CD8-positive, alpha-beta memory T cell (primary cell): ENCODE measurements at regions not wholly inside any gene's neighbourhood (a gene's known extent, or its start where the extent isn't known, plus 50 kb on each side); places are given as distances from the start of the nearest gene placed in this dataset.
A peak's percentile ranks its signal among the peaks of the same experiment; 100 is the strongest.

ENCODE experiments used
- CTCF ChIA-PET: fragments of 350-600 bp; sonication (Branson Sonifier 250); formaldehyde crosslinking; loops from one replicate; lab custom pipeline; 2021; ENCODE audit warnings: antibody characterized with exemption; lab: Charles Lee
- POLR2A ChIA-PET: fragments of 350-600 bp; sonication (Branson Sonifier 250); formaldehyde crosslinking; loops from one replicate; lab custom pipeline; 2021; ENCODE audit warnings: antibody characterized with exemption; lab: Charles Lee
- DNase-seq, 5 donors: peaks; one replicate each; pipeline versions ENCODE4 v3.0.0 to v3.0.0-alpha.2; 2020 to 2022; ENCODE audit warnings: mixed read lengths in 1 of 5
- H3K27ac ChIP-seq: one replicate; pipeline ENCODE4 v1.7.0; 2013; ENCODE audit warnings: low read depth, mild to moderate bottlenecking, low read length, moderate library complexity
- H3K27me3 ChIP-seq: 2 replicates; pipeline ENCODE4 v1.7.0; 2013; ENCODE audit warnings: low read length, mild to moderate bottlenecking; ENCODE audit not compliant: insufficient read depth, poor library complexity, severe bottlenecking
- H3K36me3 ChIP-seq: 2 replicates; pipeline ENCODE4 v1.7.0; 2013; ENCODE audit warnings: mild to moderate bottlenecking, low read length, moderate library complexity; ENCODE audit not compliant: insufficient read depth
- H3K4me1 ChIP-seq: 2 replicates; pipeline ENCODE4 v1.7.0; 2013; ENCODE audit warnings: mild to moderate bottlenecking, low read length, moderate library complexity; ENCODE audit not compliant: insufficient read depth
- H3K4me3 ChIP-seq: 2 replicates; pipeline ENCODE4 v1.7.0; 2013; ENCODE audit warnings: mild to moderate bottlenecking, low read length
- H3K9me3 ChIP-seq: 2 replicates; pipeline ENCODE4 v1.7.0; 2013; ENCODE audit warnings: mild to moderate bottlenecking, low read length
- H3K27ac Mint-ChIP-seq, 8 donors: one replicate each; pipeline ENCODE4 v1.8.0; 2020 to 2021; ENCODE audit warnings: mixed read lengths in 8 of 8, mild to moderate bottlenecking in 6 of 8, inconsistent platforms in 3 of 8, moderate library complexity in 3 of 8
- H3K27me3 Mint-ChIP-seq, 2 donors: one replicate each; pipeline ENCODE4 v1.8.0; 2020 to 2021; ENCODE audit warnings: mixed read lengths in 2 of 2, mild to moderate bottlenecking in 1 of 2, moderate library complexity in 1 of 2
- H3K36me3 Mint-ChIP-seq, 3 donors: one replicate each; pipeline ENCODE4 v1.8.0; 2020 to 2021; ENCODE audit warnings: mixed read lengths in 3 of 3, inconsistent platforms in 1 of 3, mild to moderate bottlenecking in 1 of 3
- H3K4me1 Mint-ChIP-seq, 3 donors: one replicate each; pipeline ENCODE4 v1.8.0; 2020 to 2021; ENCODE audit warnings: mixed read lengths in 3 of 3, inconsistent platforms in 1 of 3, mild to moderate bottlenecking in 1 of 3
- H3K4me3 Mint-ChIP-seq, 7 donors: one replicate each; pipeline ENCODE4 v1.8.0; 2020 to 2021; ENCODE audit warnings: mixed read lengths in 7 of 7, mild to moderate bottlenecking in 6 of 7, moderate library complexity in 4 of 7, inconsistent platforms in 2 of 7
- H3K9me3 Mint-ChIP-seq, 5 donors: one replicate each; pipeline ENCODE4 v1.8.0; 2020 to 2022; ENCODE audit warnings: mixed read lengths in 5 of 5, mild to moderate bottlenecking in 3 of 5, moderate library complexity in 2 of 5, inconsistent platforms in 1 of 5

DNA sequence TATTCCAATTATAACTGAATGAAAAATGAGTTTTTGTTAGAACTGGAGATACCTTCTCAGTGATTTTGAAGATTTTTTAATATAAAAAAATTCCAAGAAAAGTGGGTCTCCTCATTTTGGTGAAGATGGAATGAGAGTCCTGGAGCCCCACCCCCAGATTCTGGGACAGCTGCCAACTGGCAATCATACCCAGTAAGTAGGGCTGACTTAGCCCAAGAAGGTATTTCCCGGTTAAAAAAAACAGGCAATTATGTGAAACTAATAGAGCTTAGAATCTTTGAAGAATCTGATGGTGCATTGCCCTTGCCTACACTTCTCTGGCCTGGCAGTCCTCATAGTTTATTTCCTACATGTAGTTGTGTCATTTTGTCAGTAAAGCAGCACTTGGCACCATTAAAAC, 52.8 kb upstream of the VWDE start:
- H3K4me3 ChIP-seq = no peak overlapping the region
- H3K4me1 Mint-ChIP-seq = no peaks in the 10 kb centered on the region
- no peak overlapping the region for H3K4me3 Mint-ChIP-seq
- ChIA-PET CTCF (no interaction called here), POLR2A (no interaction called here)
- no peaks in the 10 kb centered on the region for H3K4me1 ChIP-seq
- no peaks in the 10 kb centered on the region for H3K9me3 Mint-ChIP-seq
- H3K27me3 Mint-ChIP-seq = peaks cover 6 to 9% of the 10 kb centered on the region in 2 donors
- H3K36me3 Mint-ChIP-seq = no peaks in the 10 kb centered on the region
- H3K9me3 ChIP-seq = no peaks in the 10 kb centered on the region
- no peak for DNase-seq
- H3K27ac ChIP-seq = no peak overlapping the region
- H3K27me3 ChIP-seq = no peaks in the 10 kb centered on the region
- no peaks in the 10 kb centered on the region for H3K36me3 ChIP-seq
- H3K27ac Mint-ChIP-seq = no peak overlapping the region

DNA sequence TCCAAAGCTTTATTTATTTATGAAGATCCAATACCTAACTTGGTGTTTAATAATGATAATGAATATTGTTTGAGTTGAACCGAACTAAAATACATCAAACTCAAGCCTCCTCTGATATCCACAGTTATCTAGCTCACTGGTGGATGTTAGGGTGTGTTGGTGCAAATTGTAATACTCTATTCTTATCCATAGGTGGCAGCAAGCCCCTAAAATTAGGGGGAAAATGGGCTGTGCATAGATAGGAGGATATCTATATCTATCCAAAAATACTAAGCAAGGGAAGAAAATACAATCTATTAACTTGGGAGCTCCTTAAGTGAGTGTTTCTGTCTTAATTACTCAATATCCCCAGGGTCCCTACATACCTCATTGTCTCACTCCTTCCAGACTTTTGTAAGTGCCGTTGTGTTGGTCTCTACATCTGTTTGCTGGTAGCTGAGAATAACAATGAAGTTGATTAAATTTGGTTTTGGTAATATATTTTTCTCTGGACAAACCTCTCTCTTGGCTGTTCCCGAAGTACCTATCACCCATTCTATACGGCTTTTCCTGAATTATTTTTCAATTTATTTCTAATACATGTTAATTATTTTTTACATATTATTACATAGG, 55.0 kb upstream of the VWDE start:
- H3K4me3 Mint-ChIP-seq = no peak overlapping the region
- no peaks in the 10 kb centered on the region for H3K36me3 Mint-ChIP-seq
- CTCF ChIA-PET = interaction anchor here (0.9 to 1.9 kb wide), 6 partner anchors 14 to 807 kb away, joined by 3 to 19 read pairs (median 4); no protein-coding TSS in a partner anchor

DNA sequence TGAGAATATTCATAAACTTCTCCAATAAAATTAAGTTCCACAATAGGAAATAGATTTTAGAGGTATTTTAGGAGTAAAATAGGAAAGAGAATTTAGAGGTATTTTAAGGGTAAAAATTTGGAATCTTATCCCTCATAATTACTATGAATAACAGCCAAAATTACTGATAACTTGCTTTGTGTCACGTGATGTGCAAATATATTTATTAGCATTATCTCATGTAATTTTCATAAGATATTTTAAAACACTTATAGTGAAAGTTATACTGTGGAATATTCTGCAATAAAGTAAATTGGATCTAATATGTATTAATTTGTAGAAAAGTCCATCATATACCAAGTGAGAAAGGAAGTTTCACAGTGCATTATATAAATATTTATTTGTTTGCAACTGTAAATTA, 64.2 kb upstream of the VWDE start:
- DNase-seq = no peak
- POLR2A ChIA-PET = no interaction called here
- Mint-ChIP-seq H3K9me3 (no peaks in the 10 kb centered on the region), H3K4me1 (no peaks in the 10 kb centered on the region), H3K36me3 (no peaks in the 10 kb centered on the region), H3K4me3 (no peak overlapping the region), H3K27me3 (peaks cover 0 to 2% of the 10 kb centered on the region in 2 donors), H3K27ac (no peak overlapping the region)
- Histone ChIP-seq H3K27ac (no peak overlapping the region), H3K27me3 (no peaks in the 10 kb centered on the region), H3K9me3 (no peaks in the 10 kb centered on the region), H3K4me3 (no peak overlapping the region), H3K4me1 (no peaks in the 10 kb centered on the region), H3K36me3 (no peaks in the 10 kb centered on the region)
- CTCF ChIA-PET = no interaction called here

More for the DNA sequence above, 55.0 kb upstream of the VWDE start:
- Mint-ChIP-seq H3K27ac (no peak overlapping the region), H3K27me3 (peaks cover 4 to 9% of the 10 kb centered on the region in 2 donors), H3K9me3 (no peaks in the 10 kb centered on the region), H3K4me1 (no peaks in the 10 kb centered on the region)
- Histone ChIP-seq H3K4me1 (no peaks in the 10 kb centered on the region), H3K27me3 (no peaks in the 10 kb centered on the region), H3K27ac (no peak overlapping the region), H3K9me3 (no peaks in the 10 kb centered on the region), H3K4me3 (no peak overlapping the region), H3K36me3 (no peaks in the 10 kb centered on the region)
- peak in 2 of 5 donors; percentile 4 to 12 for DNase-seq
- POLR2A ChIA-PET = no interaction called here

DNA sequence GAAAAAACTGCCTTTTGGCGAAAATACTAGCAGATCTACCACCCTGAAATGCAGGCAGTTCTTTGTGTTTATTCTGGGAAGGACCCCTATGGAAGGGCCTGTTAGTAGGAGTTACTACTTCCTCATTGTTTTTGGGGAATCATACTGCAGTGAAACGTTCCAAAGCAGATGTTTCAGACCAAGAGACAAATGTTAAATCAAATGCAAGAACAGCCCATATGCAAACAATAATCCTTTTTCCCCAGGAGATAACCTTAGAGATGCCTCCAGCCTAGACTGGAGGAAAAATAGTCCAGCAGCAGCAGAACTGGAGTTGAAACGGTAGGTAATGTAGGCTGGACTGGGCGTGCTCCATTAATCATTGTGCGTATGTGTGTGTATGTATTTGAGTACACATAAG, 65.9 kb upstream of the VWDE start:
- Mint-ChIP-seq H3K36me3 (no peaks in the 10 kb centered on the region), H3K27me3 (peaks cover 0 to 2% of the 10 kb centered on the region in 2 donors), H3K27ac (no peak overlapping the region), H3K9me3 (no peaks in the 10 kb centered on the region), H3K4me3 (no peak overlapping the region), H3K4me1 (no peaks in the 10 kb centered on the region)
- no peaks in the 10 kb centered on the region for H3K27me3 ChIP-seq
- DNase-seq = no peak
- CTCF ChIA-PET = no interaction called here
- no peaks in the 10 kb centered on the region for H3K36me3 ChIP-seq
- H3K9me3 ChIP-seq = no peaks in the 10 kb centered on the region
- no peaks in the 10 kb centered on the region for H3K4me1 ChIP-seq
- POLR2A ChIA-PET = no interaction called here
- H3K4me3 ChIP-seq = no peak overlapping the region
- no peak overlapping the region for H3K27ac ChIP-seq

DNA sequence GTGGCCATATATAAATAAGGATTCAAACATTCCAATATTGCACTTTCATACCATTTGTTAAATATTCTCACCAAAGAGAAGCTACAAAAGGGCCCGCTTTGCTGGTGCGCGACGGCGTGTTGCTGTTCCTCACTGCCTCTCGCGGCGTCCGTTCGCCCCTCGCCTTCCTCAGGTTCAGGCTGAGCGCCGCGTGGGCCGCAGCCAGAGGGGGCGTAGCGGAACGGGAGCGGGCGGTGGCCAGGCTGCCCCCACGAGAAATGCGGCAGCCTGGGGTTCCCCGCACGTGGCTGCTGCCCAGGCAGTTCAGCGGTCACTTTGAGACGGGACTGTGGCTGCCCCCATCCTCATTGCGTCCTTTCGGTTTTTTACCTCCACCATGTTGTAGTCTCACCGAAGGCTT, 67.3 kb upstream of the VWDE start:
- no peaks in the 10 kb centered on the region for H3K36me3 Mint-ChIP-seq
- H3K4me3 Mint-ChIP-seq = no peak overlapping the region
- H3K27ac Mint-ChIP-seq = no peak overlapping the region

DNA sequence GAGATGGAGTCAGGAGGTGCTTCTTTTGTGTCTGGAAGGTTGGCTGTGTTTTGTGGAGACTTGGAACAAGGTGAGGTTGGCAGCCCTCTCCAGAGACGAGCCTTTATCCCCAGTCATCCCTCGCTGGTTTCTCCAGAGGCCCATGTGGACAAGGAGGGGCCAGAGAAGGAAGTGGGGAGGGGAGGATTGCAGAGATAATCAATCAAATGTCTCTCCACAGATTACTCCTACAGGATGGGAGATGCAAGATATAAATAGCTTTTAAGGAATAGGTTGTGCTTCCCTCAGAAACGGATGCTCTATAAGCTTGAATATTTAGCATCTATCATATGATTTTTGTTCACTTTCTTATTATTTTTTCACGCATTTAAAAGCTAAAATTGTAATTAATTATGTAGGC, 70.4 kb upstream of the VWDE start:
- Histone ChIP-seq H3K36me3 (no peaks in the 10 kb centered on the region), H3K27me3 (no peaks in the 10 kb centered on the region), H3K4me1 (no peaks in the 10 kb centered on the region), H3K9me3 (no peaks in the 10 kb centered on the region), H3K4me3 (no peak overlapping the region), H3K27ac (no peak overlapping the region)
- H3K36me3 Mint-ChIP-seq = no peaks in the 10 kb centered on the region
- no peaks in the 10 kb centered on the region for H3K9me3 Mint-ChIP-seq
- H3K27ac Mint-ChIP-seq = no peak overlapping the region
- no peak for DNase-seq
- POLR2A ChIA-PET = no interaction called here
- CTCF ChIA-PET = no interaction called here
- H3K4me1 Mint-ChIP-seq = no peaks in the 10 kb centered on the region
- H3K27me3 Mint-ChIP-seq = no peaks in the 10 kb centered on the region
- H3K4me3 Mint-ChIP-seq = no peak overlapping the region

More for the DNA sequence above, 67.3 kb upstream of the VWDE start:
- H3K4me1 ChIP-seq = no peaks in the 10 kb centered on the region
- no peaks in the 10 kb centered on the region for H3K36me3 ChIP-seq
- no peaks in the 10 kb centered on the region for H3K27me3 ChIP-seq
- CTCF ChIA-PET = no interaction called here
- H3K27me3 Mint-ChIP-seq = peaks cover 0 to 2% of the 10 kb centered on the region in 2 donors
- no peak for DNase-seq
- no peak overlapping the region for H3K27ac ChIP-seq
- POLR2A ChIA-PET = no interaction called here
- no peaks in the 10 kb centered on the region for H3K4me1 Mint-ChIP-seq
- H3K9me3 Mint-ChIP-seq = no peaks in the 10 kb centered on the region
- no peaks in the 10 kb centered on the region for H3K9me3 ChIP-seq
- no peak overlapping the region for H3K4me3 ChIP-seq

DNA sequence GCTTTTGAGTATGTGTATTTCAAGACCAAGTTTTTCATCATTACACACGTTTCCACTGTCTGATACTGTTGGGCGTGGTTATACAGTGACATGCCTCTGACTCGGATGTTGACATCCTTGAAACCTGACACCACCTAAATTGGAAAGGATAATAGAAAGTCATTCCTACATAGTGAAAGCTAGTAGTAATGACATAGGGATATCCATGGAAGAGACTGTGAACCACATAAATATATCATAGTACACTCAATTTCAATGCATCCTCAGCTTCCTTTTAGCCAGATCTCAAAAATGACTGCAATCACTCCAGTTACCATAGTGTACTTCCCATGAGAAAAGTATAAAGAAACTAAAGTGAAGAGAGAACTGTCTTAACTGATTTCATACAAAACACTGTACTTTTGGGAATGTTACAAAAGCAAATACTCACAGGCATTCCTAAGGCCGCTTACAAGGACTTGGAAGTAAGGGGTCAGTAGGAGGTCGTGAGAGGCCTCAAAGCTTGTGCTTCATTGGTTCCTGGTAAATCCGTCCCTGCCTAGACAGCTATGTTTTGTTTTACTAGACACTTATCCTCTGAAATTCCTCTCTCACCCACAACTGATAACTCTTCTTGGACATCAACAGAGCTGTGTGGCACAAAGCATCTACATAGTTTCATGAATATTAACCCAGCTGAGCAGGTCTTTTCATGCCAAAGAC, 71.8 kb upstream of the VWDE start:
- no peak for DNase-seq
- ChIA-PET CTCF (interaction anchor here (0.7 kb wide), 1 partner anchor 14 kb away, joined by 3 read pairs; no protein-coding TSS in a partner anchor), POLR2A (no interaction called here)
- Histone ChIP-seq H3K27me3 (no peaks in the 10 kb centered on the region), H3K27ac (no peak overlapping the region), H3K4me3 (no peak overlapping the region), H3K4me1 (no peaks in the 10 kb centered on the region), H3K36me3 (no peaks in the 10 kb centered on the region), H3K9me3 (no peaks in the 10 kb centered on the region)
- Mint-ChIP-seq H3K9me3 (no peaks in the 10 kb centered on the region), H3K27me3 (no peaks in the 10 kb centered on the region), H3K4me3 (no peak overlapping the region), H3K27ac (no peak overlapping the region), H3K4me1 (no peaks in the 10 kb centered on the region), H3K36me3 (no peaks in the 10 kb centered on the region)

DNA sequence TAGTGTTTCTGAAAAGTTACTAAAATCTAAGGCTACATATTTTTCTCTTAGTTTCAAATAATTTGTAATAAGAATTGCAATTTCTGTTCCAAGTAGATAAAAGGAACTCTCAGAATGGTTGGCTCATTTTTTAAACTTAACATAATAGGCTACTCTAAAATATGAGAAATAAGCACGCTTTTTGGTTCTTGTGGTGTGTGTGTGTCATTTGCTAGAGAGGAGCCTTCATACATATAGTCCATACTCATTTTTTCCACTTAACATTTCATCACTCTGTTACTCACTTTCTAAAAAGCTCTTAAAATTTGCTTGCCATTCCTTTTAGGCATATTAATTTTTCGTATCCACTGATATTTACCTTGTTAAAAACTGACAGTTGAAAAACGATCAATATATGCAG, 74.0 kb upstream of the VWDE start:
- no peaks in the 10 kb centered on the region for H3K27me3 ChIP-seq
- Mint-ChIP-seq H3K4me3 (no peak overlapping the region), H3K27me3 (no peaks in the 10 kb centered on the region), H3K36me3 (no peaks in the 10 kb centered on the region), H3K9me3 (no peaks in the 10 kb centered on the region), H3K4me1 (peaks cover 0 to 15% (median 9%) of the 10 kb centered on the region in 3 donors), H3K27ac (no peak overlapping the region)
- H3K9me3 ChIP-seq = no peaks in the 10 kb centered on the region
- POLR2A ChIA-PET = no interaction called here
- H3K36me3 ChIP-seq = no peaks in the 10 kb centered on the region
- no peak overlapping the region for H3K4me3 ChIP-seq
- no peak for DNase-seq
- CTCF ChIA-PET = no interaction called here
- no peaks in the 10 kb centered on the region for H3K4me1 ChIP-seq
- H3K27ac ChIP-seq = no peak overlapping the region
